GM12878 (cell line): ENCODE measurements at regions not wholly inside any gene's neighbourhood (a gene's known extent, or its start where the extent isn't known, plus 50 kb on each side); places are given as distances from the start of the nearest gene placed in this dataset.

Source experiments
- ATAC-seq: fragments of 200-7000 bp; cut with Tn5 transposase; 3 replicates; pipeline ENCODE4 v1.9.1; 2020; ENCODE audit warnings: mild to moderate bottlenecking, moderate library complexity
- BruUV-seq: library from RNA; stranded (reverse); fragments of 400-500 nt; replicated peaks from 2 replicates; lab custom pipeline; 2021; lab: Mats Ljungman, UMichigan
- CTCF ChIA-PET: fragments of 300-600 bp; sonication (Branson Sonifier 250); formaldehyde crosslinking; extraction: SDS; loops from one replicate; lab custom pipeline; 2021; ENCODE audit warnings: inconsistent platforms; lab: Yijun Ruan, JAX
- POLR2A ChIA-PET: fragments of 350-600 bp; formaldehyde crosslinking; extraction: SDS; loops from one replicate; lab custom pipeline; 2021; ENCODE audit warnings: inconsistent platforms; lab: Charles Lee
- RAD21 ChIA-PET: fragments of 300-600 bp; sonication (Branson Sonifier 250); formaldehyde crosslinking; loops from one replicate; lab custom pipeline; 2023; ENCODE audit warnings: antibody characterized with exemption; ENCODE audit not compliant: unreplicated experiment; lab: Charles Lee
- SMC1A ChIA-PET: fragments of 300-600 bp; sonication (Branson Sonifier 250); formaldehyde crosslinking; loops from one replicate; lab custom pipeline; 2023; ENCODE audit not compliant: unreplicated experiment, uncharacterized antibody; lab: Charles Lee
- DNase-seq: peaks from one replicate; pipeline ENCODE4 v3.0.0-alpha.2; 2011; ENCODE audit warnings: low read depth, low spot score
- FAIRE-seq: peaks from 3 replicates; lab custom pipeline; 2011; peaks lifted over from hg19 to GRCh38; lab: Jason Lieb, UNC
- H2AFZ ChIP-seq: 2 replicates; pipeline ENCODE4 v1.6.0; 2011; ENCODE audit warnings: low read depth, low read length, control low read depth; ENCODE audit not compliant: control insufficient read depth
- H3K27ac ChIP-seq: 2 replicates; pipeline ENCODE4 v1.5.1; 2011; ENCODE audit warnings: control low read depth; ENCODE audit not compliant: control insufficient read depth, insufficient read depth
- H3K27me3 ChIP-seq, 2 experiments: replicated peaks in 1 of 2; 2 replicates each; pipeline versions ENCODE4 v1.6.0 to v1.6.1; 2011; ENCODE audit warnings: low read length in 1 of 2; ENCODE audit not compliant: control insufficient read depth in 2 of 2, insufficient read depth in 2 of 2
- H3K36me3 ChIP-seq, 2 experiments: 2 replicates each; pipeline ENCODE4 v1.5.1; 2011; ENCODE audit warnings: low read length in 1 of 2; ENCODE audit not compliant: control insufficient read depth in 2 of 2, insufficient read depth in 2 of 2
- H3K4me1 ChIP-seq: 2 replicates; pipeline ENCODE4 v1.6.1; 2011; ENCODE audit warnings: mild to moderate bottlenecking, low read length, moderate library complexity, mixed read lengths; ENCODE audit not compliant: control insufficient read depth, insufficient read depth
- H3K4me2 ChIP-seq: 2 replicates; pipeline ENCODE4 v1.6.0; 2011; ENCODE audit warnings: control low read depth; ENCODE audit not compliant: control insufficient read depth, insufficient read depth
- H3K4me3 ChIP-seq: fragments of 200-600 bp; sonication (generic); 2 replicates; pipeline ENCODE4 v1.5.1; 2016
- H3K79me2 ChIP-seq: 2 replicates; pipeline ENCODE4 v1.6.0; 2011; ENCODE audit warnings: low read length; ENCODE audit not compliant: control insufficient read depth, insufficient read depth
- H3K9ac ChIP-seq: 2 replicates; pipeline ENCODE4 v1.8.0; 2011; ENCODE audit warnings: low read length, control low read depth, mixed read lengths; ENCODE audit not compliant: control insufficient read depth, insufficient read depth
- H3K9me3 ChIP-seq: replicated peaks from 3 replicates; pipeline ENCODE4 v1.5.1; 2011; ENCODE audit warnings: mild to moderate bottlenecking, low read length; ENCODE audit not compliant: control insufficient read depth, insufficient read depth
- H4K20me1 ChIP-seq: 2 replicates; pipeline ENCODE4 v1.6.0; 2011; ENCODE audit not compliant: control insufficient read depth, insufficient read depth
- CHD2 ChIP-seq: IDR thresholded peaks from 2 replicates; pipeline ENCODE4 v1.6.1; 2011; ENCODE audit warnings: low read depth, low read length, improper control_type of control experiment, borderline replicate concordance
- ETV6 ChIP-seq, 2 experiments: fragments of 450-650 bp in 1 of 2; IDR thresholded peaks in 1 of 2; conservative IDR thresholded peaks in 1 of 2; 2 replicates each; pipeline ENCODE4 v1.6.1; 2014; ENCODE audit warnings: antibody characterized with exemption in 1 of 2, borderline replicate concordance in 1 of 2, low read depth in 1 of 2, mild to moderate bottlenecking in 1 of 2, moderate library complexity in 1 of 2
- IRF3 ChIP-seq: fragments of 450-650 bp; IDR thresholded peaks from 2 replicates; pipeline ENCODE4 v1.6.1; 2014; ENCODE audit warnings: mild to moderate bottlenecking
- KDM1A ChIP-seq: fragments of 200-600 bp; sonication (generic); IDR thresholded peaks from 2 replicates; pipeline ENCODE4 v1.6.1; 2016; ENCODE audit warnings: borderline replicate concordance
- NFIC ChIP-seq: IDR thresholded peaks from 2 replicates; pipeline ENCODE4 v1.6.1; 2012; ENCODE audit warnings: low read depth, mild to moderate bottlenecking, inconsistent platforms, low read length, moderate library complexity
- NKRF ChIP-seq: fragments of 450-650 bp; conservative IDR thresholded peaks from 2 replicates; pipeline ENCODE4 v1.6.1; 2017; ENCODE audit warnings: mild to moderate bottlenecking, moderate library complexity
- PAX5 ChIP-seq: IDR thresholded peaks from 2 replicates; pipeline ENCODE4 v1.6.1; 2011; ENCODE audit warnings: low read depth, low read length, borderline replicate concordance
- PML ChIP-seq: IDR thresholded peaks from 2 replicates; pipeline ENCODE4 v1.6.1; 2012; ENCODE audit warnings: low read length, inconsistent platforms
- POLR2AphosphoS2 ChIP-seq: IDR thresholded peaks from 2 replicates; pipeline ENCODE4 v1.6.1; 2011; ENCODE audit warnings: low read depth, mild to moderate bottlenecking, low read length, improper control_type of control experiment, moderate library complexity
- SIN3A ChIP-seq: IDR thresholded peaks from 2 replicates; pipeline ENCODE4 v1.6.1; 2012; ENCODE audit warnings: low read depth, low read length, improper control_type of control experiment
- STAT3 ChIP-seq: IDR thresholded peaks from 2 replicates; pipeline ENCODE4 v1.6.1; 2011; ENCODE audit warnings: low read depth, low read length, improper control_type of control experiment
- SUPT20H ChIP-seq: IDR thresholded peaks from 2 replicates; pipeline ENCODE4 v1.6.1; 2011; ENCODE audit warnings: low read depth, mild to moderate bottlenecking, low read length, moderate library complexity, borderline replicate concordance; ENCODE audit not compliant: control insufficient read depth
- USF2 ChIP-seq: IDR thresholded peaks from 2 replicates; pipeline ENCODE4 v1.6.1; 2011; ENCODE audit warnings: low read depth, low read length, improper control_type of control experiment, borderline replicate concordance
- WGBS: methylation state at CpG from one replicate; pipeline ENCODE4 v1.1.6; 2016; ENCODE audit warnings: low lambda C conversion rate; ENCODE audit not compliant: insufficient replicate concordance, insufficient coverage; ENCODE audit errors: missing lambda C conversion rate; 5-methylcytosine and 5-hydroxymethylcytosine counted together
- in situ Hi-C: fragments of 300-500 bp; cut with MboI; formaldehyde crosslinking; loops from 9 replicates; pipeline ENCODE4 v1.14.3; 2018; ENCODE audit warnings: mixed read lengths
- intact Hi-C: fragments of 100-400 bp; cut with micrococcal nuclease; formaldehyde crosslinking; loops from one replicate; pipeline ENCODE4 v1.14.2; 2022; ENCODE audit not compliant: unreplicated experiment

- TF ChIP-seq NFIC = no peak
- no peak for ATAC-seq
- in situ Hi-C loops = no loop called here
- ChIA-PET RAD21 (interaction anchor here (1.1 kb wide), 1 partner anchor 20 kb away, joined by 5 read pairs; no protein-coding TSS in a partner anchor), POLR2A (interaction anchor here (0.9 kb wide), 1 partner anchor 27 kb away, joined by 3 read pairs; no protein-coding TSS in a partner anchor), CTCF (interaction anchor here (0.8 kb wide), 2 partner anchors 96 to 97 kb away, joined by 3 read pairs; no protein-coding TSS in a partner anchor), SMC1A (interaction anchor here (0.8 to 7.1 kb wide), 8 partner anchors 11 to 116 kb away, joined by 3 to 45 read pairs (median 5); partner anchors contain the start of gene PRLR)
- H3K36me3 ChIP-seq = no peaks in the 10 kb centered on the region
- DNase-seq = no peak
- no peaks in the 10 kb centered on the region for H4K20me1 ChIP-seq
- no peaks in the 10 kb centered on the region for H3K27me3 ChIP-seq
- H3K9ac ChIP-seq = no peak overlapping the region
- H3K4me1 ChIP-seq = no peaks in the 10 kb centered on the region
- no peak overlapping the region for H3K4me2 ChIP-seq
- H2AFZ ChIP-seq = no peak overlapping the region
- H3K79me2 ChIP-seq = no peaks in the 10 kb centered on the region
- BruUV-seq = no TSS peak
- H3K4me3 ChIP-seq = no peak overlapping the region
- 6% methylated on average over 1 of the region's 1 CpG for WGBS
- intact Hi-C loops = no loop called here
- H3K9me3 ChIP-seq = no peaks in the 10 kb centered on the region
- no peak overlapping the region for H3K27ac ChIP-seq
- no peak for FAIRE-seq
Observed at GRCh38 chr5:35339616-35340100, 109.4 kb upstream of the PRLR start.

GRCh38 chr5:35339006-35339405, 108.7 kb upstream of the PRLR start:
- intact Hi-C loops (no loop called here), in situ Hi-C loops (no loop called here)
- Histone ChIP-seq H3K4me2 (no peak overlapping the region), H4K20me1 (no peaks in the 10 kb centered on the region), H3K4me3 (no peak overlapping the region), H3K79me2 (no peaks in the 10 kb centered on the region), H3K9ac (no peak overlapping the region), H3K9me3 (no peaks in the 10 kb centered on the region), H3K36me3 (no peaks in the 10 kb centered on the region), H3K27me3 (no peaks in the 10 kb centered on the region), H2AFZ (no peak overlapping the region), H3K27ac (no peak overlapping the region), H3K4me1 (no peaks in the 10 kb centered on the region)
- no peak for ATAC-seq
- no TSS peak for BruUV-seq
- WGBS = 33% methylated on average over 1 of the region's 1 CpG
- CTCF ChIA-PET = interaction anchor here (0.8 kb wide), 1 partner anchor 97 kb away, joined by 3 read pairs; no protein-coding TSS in a partner anchor
- DNase-seq = no peak
- POLR2A ChIA-PET = interaction anchor here (0.9 kb wide), 1 partner anchor 26 kb away, joined by 3 read pairs; no protein-coding TSS in a partner anchor
- no peak for FAIRE-seq
- RAD21 ChIA-PET = no interaction called here
- SMC1A ChIA-PET = interaction anchor here (0.9 to 7.1 kb wide), 6 partner anchors 12 to 116 kb away, joined by 3 to 45 read pairs (median 6); no protein-coding TSS in a partner anchor
- no peak for TF ChIP-seq KDM1A
- TF ChIP-seq POLR2AphosphoS2 = no peak
- no peak for TF ChIP-seq SIN3A
- no peak for TF ChIP-seq USF2
- TF ChIP-seq PML = no peak
- no peak for TF ChIP-seq IRF3
- TF ChIP-seq STAT3 = no peak
- no peak for TF ChIP-seq PAX5
- no peak for TF ChIP-seq ETV6 (conservative IDR thresholded peaks at IDR 0.05 in 1 of 2, IDR thresholded peaks at IDR 0.05 in 1 of 2; ENCODE audit: borderline replicate concordance in 1 of 2, low read depth in 1 of 2)
- no peak for TF ChIP-seq NKRF
- TF ChIP-seq CHD2 = no peak
- TF ChIP-seq SUPT20H = no peak
